Fibroblast of mammary gland (primary cell): ENCODE measurements at regions not wholly inside any gene's neighbourhood (a gene's known extent, or its start where the extent isn't known, plus 50 kb on each side); places are given as distances from the start of the nearest gene placed in this dataset.

Experiments
- DNase-seq: peaks from one replicate; pipeline ENCODE4 v3.0.0-alpha.2; 2010; ENCODE audit warnings: low read depth
- H3K4me3 ChIP-seq: 2 replicates; pipeline ENCODE4 v1.5.1; 2011; ENCODE audit warnings: low read depth, mild to moderate bottlenecking, low read length, moderate library complexity; ENCODE audit not compliant: control insufficient read depth
- TF ChIP-seq, protein P1 (sequence below): conservative IDR thresholded peaks from 2 replicates; pipeline ENCODE4 v1.5.1; 2011; ENCODE audit warnings: low read depth, low read length, inconsistent platforms; ENCODE audit not compliant: control insufficient read depth, insufficient read depth

DNA sequence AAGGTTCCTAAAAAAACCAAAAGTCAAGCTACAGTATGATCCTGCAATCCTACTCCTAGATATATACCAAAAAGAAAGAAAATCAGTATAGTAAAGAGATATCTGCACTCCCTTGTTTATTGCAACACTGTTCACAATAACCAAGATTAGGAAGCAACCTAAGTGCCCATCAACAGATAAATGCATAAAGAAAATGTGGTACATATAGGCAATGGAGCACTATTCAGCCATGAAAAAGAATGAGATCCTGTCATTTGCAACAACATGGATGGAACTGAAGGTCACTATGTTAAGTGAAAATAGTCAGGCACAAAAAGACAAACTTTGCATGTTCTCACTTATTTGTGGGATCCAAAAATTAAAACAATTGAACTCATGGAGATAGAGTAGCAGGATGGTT lies 1159.5 kb upstream of the AUTS2 start:
- TF ChIP-seq, protein P1, sequence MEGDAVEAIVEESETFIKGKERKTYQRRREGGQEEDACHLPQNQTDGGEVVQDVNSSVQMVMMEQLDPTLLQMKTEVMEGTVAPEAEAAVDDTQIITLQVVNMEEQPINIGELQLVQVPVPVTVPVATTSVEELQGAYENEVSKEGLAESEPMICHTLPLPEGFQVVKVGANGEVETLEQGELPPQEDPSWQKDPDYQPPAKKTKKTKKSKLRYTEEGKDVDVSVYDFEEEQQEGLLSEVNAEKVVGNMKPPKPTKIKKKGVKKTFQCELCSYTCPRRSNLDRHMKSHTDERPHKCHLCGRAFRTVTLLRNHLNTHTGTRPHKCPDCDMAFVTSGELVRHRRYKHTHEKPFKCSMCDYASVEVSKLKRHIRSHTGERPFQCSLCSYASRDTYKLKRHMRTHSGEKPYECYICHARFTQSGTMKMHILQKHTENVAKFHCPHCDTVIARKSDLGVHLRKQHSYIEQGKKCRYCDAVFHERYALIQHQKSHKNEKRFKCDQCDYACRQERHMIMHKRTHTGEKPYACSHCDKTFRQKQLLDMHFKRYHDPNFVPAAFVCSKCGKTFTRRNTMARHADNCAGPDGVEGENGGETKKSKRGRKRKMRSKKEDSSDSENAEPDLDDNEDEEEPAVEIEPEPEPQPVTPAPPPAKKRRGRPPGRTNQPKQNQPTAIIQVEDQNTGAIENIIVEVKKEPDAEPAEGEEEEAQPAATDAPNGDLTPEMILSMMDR, result no peak
- DNase-seq, result no peak
- H3K4me3 ChIP-seq, result no peak overlapping the region

DNA sequence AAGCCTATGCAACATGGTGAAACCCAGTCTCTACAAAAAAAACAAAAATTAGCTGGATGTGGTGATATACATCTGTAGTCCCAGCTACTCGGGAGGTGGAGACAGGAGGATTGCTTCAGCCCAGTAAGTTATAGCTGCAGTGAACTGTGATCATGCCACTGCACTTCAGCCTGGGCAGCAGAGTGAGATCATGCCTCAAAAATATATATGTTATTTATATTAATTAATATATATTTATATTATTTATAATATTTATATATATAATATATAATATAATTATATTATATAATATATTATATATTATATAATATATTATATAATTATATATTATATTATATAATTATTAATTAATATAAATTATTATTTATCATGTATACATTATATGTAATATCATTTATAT lies 1158.4 kb upstream of the AUTS2 start:
- no peak for DNase-seq
- H3K4me3 ChIP-seq, result no peak overlapping the region
- TF ChIP-seq, protein P1, result no peak

GRCh38 chr7:68440866-68441265 lies 1157.4 kb upstream of the AUTS2 start:
- H3K4me3 ChIP-seq, result no peak overlapping the region
- DNase-seq, result no peak
- TF ChIP-seq, protein P1, result no peak

DNA sequence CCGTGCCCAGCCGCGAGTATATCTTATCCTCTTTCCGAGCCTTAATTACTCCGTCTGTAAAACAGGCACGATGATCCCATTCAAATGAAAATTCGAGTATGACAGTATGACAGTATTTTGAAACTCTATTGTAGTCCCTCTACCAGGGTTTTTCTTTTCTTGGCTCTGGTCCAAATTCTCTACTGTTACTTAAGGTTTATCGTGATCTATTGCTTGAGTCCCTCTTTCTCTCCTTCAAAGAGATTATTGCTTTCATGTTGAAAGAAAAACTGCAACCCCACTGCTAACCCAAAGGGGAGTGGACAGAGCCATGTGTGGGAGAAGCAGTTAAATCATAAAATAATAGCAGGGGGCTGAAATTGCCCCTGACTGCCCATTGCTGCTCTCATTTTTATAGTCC lies 1156.6 kb upstream of the AUTS2 start:
- H3K4me3 ChIP-seq, result no peak overlapping the region
- DNase-seq, result no peak
- TF ChIP-seq, protein P1, result no peak

- TF ChIP-seq, protein P1, result no peak
- DNase-seq, result no peak
- H3K4me3 ChIP-seq, result no peak overlapping the region
Observed at GRCh38 chr7:68442931-68443631, 1155.2 kb upstream of the AUTS2 start.

DNA sequence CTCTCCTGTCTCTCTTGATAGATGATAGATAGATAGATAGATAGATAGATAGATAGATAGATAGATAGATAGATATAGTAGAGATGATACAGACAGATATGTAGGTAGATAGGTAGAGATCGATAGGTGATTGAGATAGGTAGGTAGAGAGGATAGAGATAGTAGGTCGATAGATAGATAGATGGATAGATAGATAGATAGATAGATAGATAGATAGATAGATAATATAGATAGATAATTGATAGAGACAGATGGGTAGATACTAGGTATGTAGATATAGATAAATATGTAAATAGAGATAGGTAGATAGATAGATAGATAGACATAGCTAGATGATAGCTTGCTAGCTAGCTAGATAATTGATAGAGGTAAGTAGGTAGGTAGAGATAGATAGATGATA lies 1154.2 kb upstream of the AUTS2 start:
- DNase-seq, result no peak
- TF ChIP-seq, protein P1, result no peak
- no peak overlapping the region for H3K4me3 ChIP-seq

GRCh38 chr7:68444956-68445355 lies 1153.3 kb upstream of the AUTS2 start:
- H3K4me3 ChIP-seq, result no peak overlapping the region
- TF ChIP-seq, protein P1, result no peak
- DNase-seq, result no peak
